HepG2 (cell line): ENCODE measurements at regions not wholly inside any gene's neighbourhood (a gene's known extent, or its start where the extent isn't known, plus 50 kb on each side); places are given as distances from the start of the nearest gene placed in this dataset.

Experiments used
- ATAC-seq: fragments of 200-7000 bp; cut with Tn5 transposase; 3 replicates; pipeline ENCODE4 v1.9.1; 2020; ENCODE audit warnings: mild to moderate bottlenecking, moderate library complexity
- BruUV-seq: library from RNA; stranded (reverse); fragments of 400-500 nt; replicated peaks from 2 replicates; lab custom pipeline; 2021; lab: Mats Ljungman, UMichigan
- CTCF ChIA-PET: fragments of 300-600 bp; formaldehyde crosslinking; extraction: SDS; loops from one replicate; lab custom pipeline; 2021; ENCODE audit warnings: low total read pairs, inconsistent platforms, low intra/inter-chr PET ratio; lab: Yijun Ruan, JAX
- POLR2A ChIA-PET: fragments of 350-600 bp; sonication (Branson Sonifier 250); formaldehyde crosslinking; loops from one replicate; lab custom pipeline; 2020; ENCODE audit warnings: antibody characterized with exemption, inconsistent platforms; lab: Yijun Ruan, JAX
- DNase-seq: peaks from one replicate; pipeline ENCODE4 v3.0.0-alpha.2; 2015; ENCODE audit warnings: low spot score
- FAIRE-seq: peaks from 3 replicates; lab custom pipeline; 2011; peaks lifted over from hg19 to GRCh38; lab: Jason Lieb, UNC
- H2AFZ ChIP-seq: one replicate; pipeline ENCODE4 v1.6.1; 2011; ENCODE audit warnings: low read length, inconsistent platforms
- H3K27ac ChIP-seq: fragments of 300-600 bp; 3 replicates; pipeline ENCODE4 v1.8.0; 2011; ENCODE audit warnings: mixed run types, mild to moderate bottlenecking, mixed read lengths, low read length, inconsistent platforms; ENCODE audit not compliant: insufficient read depth; ENCODE audit errors: extremely low read length
- H3K27me3 ChIP-seq, 2 experiments: fragments of 200-600 bp in 1 of 2; 2 replicates in 1 of 2; 3 replicates in 1 of 2; pipeline versions ENCODE4 v1.6.0 to v1.8.0; 2011; ENCODE audit warnings: low read length in 2 of 2, mild to moderate bottlenecking in 2 of 2, moderate library complexity in 2 of 2, inconsistent platforms in 1 of 2; ENCODE audit not compliant: insufficient read depth in 2 of 2, control insufficient read depth in 1 of 2
- H3K36me3 ChIP-seq, 2 experiments: fragments of 200-600 bp in 1 of 2; replicated peaks in 1 of 2; 2 replicates in 1 of 2; 3 replicates in 1 of 2; pipeline versions ENCODE4 v1.5.1 to v1.8.0; 2011; ENCODE audit warnings: low read length in 2 of 2, inconsistent platforms in 1 of 2; ENCODE audit not compliant: insufficient read depth in 2 of 2, control insufficient read depth in 1 of 2
- H3K4me1 ChIP-seq: 2 replicates; pipeline ENCODE4 v1.5.1; 2012; ENCODE audit warnings: low read length, inconsistent platforms; ENCODE audit not compliant: insufficient read depth
- H3K4me2 ChIP-seq: 2 replicates; pipeline ENCODE4 v1.6.0; 2011; ENCODE audit warnings: low read depth, low read length, inconsistent platforms
- H3K4me3 ChIP-seq, 3 experiments: fragments of 200-600 bp in 1 of 3; sonication (generic), shearing (Covaris generic) in 1 of 3; replicated peaks in 1 of 3; 2 replicates each; pipeline ENCODE4 v1.5.1; 2011 to 2016; ENCODE audit warnings: low read length in 3 of 3, inconsistent platforms in 2 of 3, low read depth in 2 of 3, mild to moderate bottlenecking in 2 of 3, control low read depth in 1 of 3, mixed read lengths in 1 of 3; ENCODE audit not compliant: insufficient read depth in 1 of 3
- H3K79me2 ChIP-seq: one replicate; pipeline ENCODE4 v1.6.1; 2011; ENCODE audit warnings: low read length, inconsistent platforms; ENCODE audit not compliant: insufficient read depth
- H3K9ac ChIP-seq: 2 replicates; pipeline ENCODE4 v1.6.0; 2011; ENCODE audit warnings: mild to moderate bottlenecking, low read depth, low read length, inconsistent platforms; ENCODE audit not compliant: insufficient read depth
- H3K9me3 ChIP-seq: 2 replicates; pipeline ENCODE4 v1.5.1; 2012; ENCODE audit warnings: mild to moderate bottlenecking, low read length
- H4K20me1 ChIP-seq: 2 replicates; pipeline ENCODE4 v1.6.0; 2011; ENCODE audit warnings: inconsistent platforms, mild to moderate bottlenecking, low read length, moderate library complexity; ENCODE audit not compliant: insufficient read depth
- CEBPB ChIP-seq: IDR thresholded peaks from 2 replicates; pipeline ENCODE4 v1.6.1; 2011; ENCODE audit warnings: low read depth, low read length, improper control_type of control experiment, borderline replicate concordance
- FUBP1 ChIP-seq: sonication (generic); formaldehyde crosslinking; IDR thresholded peaks from 2 replicates; pipeline ENCODE4 v1.5.1; 2020; ENCODE audit warnings: missing genetic modification reagents, mild to moderate bottlenecking, borderline replicate concordance
- MYC ChIP-seq: sonication (generic); formaldehyde crosslinking; IDR thresholded peaks from 2 replicates; pipeline ENCODE4 v1.9.0; 2021; ENCODE audit warnings: missing genetic modification reagents, borderline replicate concordance
- PCBP1 ChIP-seq: fragments of 200-400 bp; formaldehyde crosslinking; IDR thresholded peaks from 2 replicates; pipeline ENCODE4 v1.6.1; 2017; ENCODE audit warnings: mild to moderate bottlenecking, low read depth, low read length, borderline replicate concordance
- STAT6 ChIP-seq: sonication (generic); formaldehyde crosslinking; IDR thresholded peaks from 2 replicates; pipeline ENCODE4 v1.4.0; 2020; ENCODE audit warnings: missing genetic modification reagents, mild to moderate bottlenecking, borderline replicate concordance
- ZMYM2 ChIP-seq: sonication (generic); formaldehyde crosslinking; IDR thresholded peaks from 2 replicates; pipeline ENCODE4 v1.8.0; 2022; ENCODE audit warnings: mild to moderate bottlenecking, missing genetic modification reagents
- ZNF282 ChIP-seq: fragments of 450-650 bp; IDR thresholded peaks from 2 replicates; pipeline ENCODE4 v1.6.1; 2018; ENCODE audit not compliant: partially characterized antibody
- ZNF333 ChIP-seq: sonication (generic); formaldehyde crosslinking; IDR thresholded peaks from 2 replicates; pipeline ENCODE4 v1.4.0; 2020; ENCODE audit warnings: mild to moderate bottlenecking, missing genetic modification reagents, borderline replicate concordance
- ZNF33A ChIP-seq: sonication (generic); formaldehyde crosslinking; IDR thresholded peaks from 2 replicates; pipeline ENCODE4 v1.5.1; 2020; ENCODE audit warnings: missing genetic modification reagents, mild to moderate bottlenecking, moderate library complexity, borderline replicate concordance
- ZNF414 ChIP-seq: sonication (generic); formaldehyde crosslinking; IDR thresholded peaks from 2 replicates; pipeline ENCODE4 v1.5.0; 2020; ENCODE audit warnings: missing genetic modification reagents
- ZNF432 ChIP-seq: sonication (generic); formaldehyde crosslinking; IDR thresholded peaks from 2 replicates; pipeline ENCODE4 v1.5.0; 2020; ENCODE audit warnings: missing genetic modification reagents, mild to moderate bottlenecking, borderline replicate concordance
- ZSCAN12 ChIP-seq: sonication (generic); formaldehyde crosslinking; IDR thresholded peaks from 2 replicates; pipeline ENCODE4 v1.9.0; 2021; ENCODE audit warnings: mild to moderate bottlenecking, missing genetic modification reagents
- WGBS: methylation state at CpG from one replicate; pipeline ENCODE4 v1.1.6; 2017; ENCODE audit warnings: low lambda C conversion rate; 5-methylcytosine and 5-hydroxymethylcytosine counted together
- in situ Hi-C: cut with HindIII; loops from 2 replicates; pipeline ENCODE4 v1.10.0; 2017; ENCODE audit warnings: low pct_unique_long_range_greater_than_20kb; ENCODE audit not compliant: extremely low pct_ligation_motif_present
- intact Hi-C: fragments of 100-400 bp; cut with micrococcal nuclease; formaldehyde crosslinking; loops from one replicate; pipeline ENCODE4 v1.10.0; 2022; ENCODE audit not compliant: unreplicated experiment
- TF ChIP-seq, protein P1 (sequence below): IDR thresholded peaks from 2 replicates; pipeline ENCODE4 v1.6.1; 2012; ENCODE audit warnings: low read depth, low read length, improper control_type of control experiment
- TF ChIP-seq, protein P2 (sequence below): sonication (generic); formaldehyde crosslinking; IDR thresholded peaks from 2 replicates; pipeline ENCODE4 v1.9.0; 2022; ENCODE audit warnings: low read depth, missing genetic modification reagents

- DNase-seq (no peak), ATAC-seq (no peak), FAIRE-seq (no peak)
- Histone ChIP-seq H3K4me1 (peaks cover 8% of the 10 kb centered on the region), H3K36me3 (no peaks in the 10 kb centered on the region), H3K4me2 (no peak overlapping the region), H3K9ac (no peak overlapping the region), H3K27me3 (no peaks in the 10 kb centered on the region), H3K27ac (no peak overlapping the region), H2AFZ (no peak overlapping the region), H4K20me1 (no peaks in the 10 kb centered on the region), H3K4me3 (no peak overlapping the region), H3K79me2 (no peaks in the 10 kb centered on the region), H3K9me3 (no peaks in the 10 kb centered on the region)
- BruUV-seq: no TSS peak
- intact Hi-C loops: no loop called here
- WGBS: 44% methylated on average over 7 of the region's 7 CpGs
- CTCF ChIA-PET: no interaction called here
- in situ Hi-C loops: no loop called here
- POLR2A ChIA-PET: no interaction called here
- TF ChIP-seq STAT6 (CRISPR knock-in tag): no peak
- TF ChIP-seq ZNF414 (CRISPR knock-in tag): no peak
- TF ChIP-seq ZSCAN12 (CRISPR knock-in tag): no peak
- no peak for TF ChIP-seq ZNF282
- TF ChIP-seq ZNF432: no peak
- no peak for TF ChIP-seq ZNF333
- TF ChIP-seq FUBP1 (CRISPR knock-in tag): no peak
- TF ChIP-seq ZNF33A: no peak
- no peak for TF ChIP-seq CEBPB
- TF ChIP-seq ZMYM2 (CRISPR knock-in tag): no peak
- TF ChIP-seq, protein P1, sequence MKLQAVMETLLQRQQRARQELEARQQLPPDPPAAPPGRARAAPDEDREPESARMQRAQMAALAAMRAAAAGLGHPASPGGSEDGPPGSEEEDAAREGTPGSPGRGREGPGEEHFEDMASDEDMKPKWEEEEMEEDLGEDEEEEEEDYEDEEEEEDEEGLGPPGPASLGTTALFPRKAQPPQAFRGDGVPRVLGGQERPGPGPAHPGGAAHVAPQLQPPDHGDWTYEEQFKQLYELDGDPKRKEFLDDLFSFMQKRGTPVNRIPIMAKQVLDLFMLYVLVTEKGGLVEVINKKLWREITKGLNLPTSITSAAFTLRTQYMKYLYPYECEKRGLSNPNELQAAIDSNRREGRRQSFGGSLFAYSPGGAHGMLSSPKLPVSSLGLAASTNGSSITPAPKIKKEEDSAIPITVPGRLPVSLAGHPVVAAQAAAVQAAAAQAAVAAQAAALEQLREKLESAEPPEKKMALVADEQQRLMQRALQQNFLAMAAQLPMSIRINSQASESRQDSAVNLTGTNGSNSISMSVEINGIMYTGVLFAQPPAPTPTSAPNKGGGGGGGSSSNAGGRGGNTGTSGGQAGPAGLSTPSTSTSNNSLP: no peak
- TF ChIP-seq MYC (CRISPR knock-in tag): no peak
- no peak for TF ChIP-seq PCBP1
- TF ChIP-seq, protein P2, sequence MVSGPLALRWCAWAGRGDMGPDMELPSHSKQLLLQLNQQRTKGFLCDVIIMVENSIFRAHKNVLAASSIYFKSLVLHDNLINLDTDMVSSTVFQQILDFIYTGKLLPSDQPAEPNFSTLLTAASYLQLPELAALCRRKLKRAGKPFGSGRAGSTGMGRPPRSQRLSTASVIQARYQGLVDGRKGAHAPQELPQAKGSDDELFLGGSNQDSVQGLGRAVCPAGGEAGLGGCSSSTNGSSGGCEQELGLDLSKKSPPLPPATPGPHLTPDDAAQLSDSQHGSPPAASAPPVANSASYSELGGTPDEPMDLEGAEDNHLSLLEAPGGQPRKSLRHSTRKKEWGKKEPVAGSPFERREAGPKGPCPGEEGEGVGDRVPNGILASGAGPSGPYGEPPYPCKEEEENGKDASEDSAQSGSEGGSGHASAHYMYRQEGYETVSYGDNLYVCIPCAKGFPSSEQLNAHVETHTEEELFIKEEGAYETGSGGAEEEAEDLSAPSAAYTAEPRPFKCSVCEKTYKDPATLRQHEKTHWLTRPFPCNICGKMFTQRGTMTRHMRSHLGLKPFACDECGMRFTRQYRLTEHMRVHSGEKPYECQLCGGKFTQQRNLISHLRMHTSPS (CRISPR knock-in tag): no peak
These were observed 60.1 kb upstream of the SPATA31C2 start for GRCh38 chr9:88198341-88198807.
